Osteocyte (in vitro differentiated cells): ENCODE measurements at regions not wholly inside any gene's neighbourhood (a gene's known extent, or its start where the extent isn't known, plus 50 kb on each side); places are given as distances from the start of the nearest gene placed in this dataset.
"Not testable (repeated sequence)": the region's sequence is repeated elsewhere in the genome, so short reads cannot be mapped to it uniquely, and the experiment has no call there.

Experiments
- DNase-seq: peaks from one replicate; pipeline ENCODE4 v3.0.0; 2021; ENCODE audit warnings: mixed read lengths; ENCODE audit not compliant: unreplicated experiment; ENCODE audit errors: extremely low spot score
- H3K27ac Mint-ChIP-seq: one replicate; pipeline ENCODE4 v1.8.0; 2021; ENCODE audit warnings: mild to moderate bottlenecking, mixed read lengths; ENCODE audit not compliant: unreplicated experiment
- H3K27me3 Mint-ChIP-seq: one replicate; pipeline ENCODE4 v1.8.0; 2021; ENCODE audit warnings: mixed read lengths; ENCODE audit not compliant: unreplicated experiment
- H3K36me3 Mint-ChIP-seq: one replicate; pipeline ENCODE4 v1.8.0; 2021; ENCODE audit warnings: mixed read lengths; ENCODE audit not compliant: unreplicated experiment
- H3K4me1 Mint-ChIP-seq: one replicate; pipeline ENCODE4 v1.8.0; 2021; ENCODE audit warnings: mixed read lengths; ENCODE audit not compliant: unreplicated experiment
- H3K4me3 Mint-ChIP-seq: one replicate; pipeline ENCODE4 v1.8.0; 2021; ENCODE audit warnings: mild to moderate bottlenecking, moderate library complexity, mixed read lengths; ENCODE audit not compliant: unreplicated experiment
- H3K9me3 Mint-ChIP-seq: one replicate; pipeline ENCODE4 v1.8.0; 2021; ENCODE audit warnings: mixed read lengths; ENCODE audit not compliant: unreplicated experiment
- CTCF ChIP-seq: fragments of 200-600 bp; sonication (generic); IDR thresholded peaks from 2 replicates; pipeline ENCODE4 v1.5.0; 2021; ENCODE audit warnings: antibody characterized with exemption, mild to moderate bottlenecking, moderate library complexity

GRCh38 chr6:160881148-160881808 is 110.3 kb upstream of the MAP3K4 start:
- Mint-ChIP-seq H3K27ac (no peak overlapping the region), H3K9me3 (no peaks in the 10 kb centered on the region), H3K36me3 (no peaks in the 10 kb centered on the region), H3K4me3 (no peak overlapping the region), H3K4me1 (no peaks in the 10 kb centered on the region), H3K27me3 (no peaks in the 10 kb centered on the region)
- no peak for TF ChIP-seq CTCF
- no peak for DNase-seq

GRCh38 chr6:160882006-160882405 is 109.6 kb upstream of the MAP3K4 start:
- Mint-ChIP-seq H3K36me3 (no peaks in the 10 kb centered on the region), H3K27me3 (peaks cover 2% of the 10 kb centered on the region), H3K4me1 (no peaks in the 10 kb centered on the region), H3K4me3 (no peak overlapping the region), H3K27ac (no peak overlapping the region), H3K9me3 (no peaks in the 10 kb centered on the region)
- no peak for DNase-seq
- TF ChIP-seq CTCF = no peak

- Mint-ChIP-seq H3K4me1 (no peaks in the 10 kb centered on the region), H3K36me3 (no peaks in the 10 kb centered on the region), H3K27me3 (peaks cover 2% of the 10 kb centered on the region), H3K27ac (no peak overlapping the region), H3K9me3 (no peaks in the 10 kb centered on the region), H3K4me3 (no peak overlapping the region)
- TF ChIP-seq CTCF = no peak
- DNase-seq = no peak
Observed at GRCh38 chr6:160882791-160883279, 108.7 kb upstream of the MAP3K4 start.

GRCh38 chr6:160883560-160883959 is 108.0 kb upstream of the MAP3K4 start:
- no peaks in the 10 kb centered on the region for H3K9me3 Mint-ChIP-seq
- H3K27ac Mint-ChIP-seq = no peak overlapping the region
- peaks cover 2% of the 10 kb centered on the region for H3K27me3 Mint-ChIP-seq
- no peaks in the 10 kb centered on the region for H3K36me3 Mint-ChIP-seq
- no peak overlapping the region for H3K4me3 Mint-ChIP-seq
- TF ChIP-seq CTCF = no peak
- H3K4me1 Mint-ChIP-seq = no peaks in the 10 kb centered on the region
- no peak for DNase-seq

GRCh38 chr6:160883999-160884398 is 107.6 kb upstream of the MAP3K4 start:
- Mint-ChIP-seq H3K27me3 (peaks cover 2% of the 10 kb centered on the region), H3K36me3 (no peaks in the 10 kb centered on the region), H3K9me3 (no peaks in the 10 kb centered on the region), H3K27ac (no peak overlapping the region), H3K4me1 (no peaks in the 10 kb centered on the region), H3K4me3 (no peak overlapping the region)
- no peak for TF ChIP-seq CTCF
- DNase-seq = no peak

GRCh38 chr6:160889148-160889547 is 102.4 kb upstream of the MAP3K4 start:
- H3K36me3 Mint-ChIP-seq, H3K9me3 Mint-ChIP-seq, H3K4me1 Mint-ChIP-seq, DNase-seq, H3K27me3 Mint-ChIP-seq, H3K27ac Mint-ChIP-seq, H3K4me3 Mint-ChIP-seq: not testable (repeated sequence)
